GM23338 (cell line): ENCODE measurements at regions not wholly inside any gene's neighbourhood (a gene's known extent, or its start where the extent isn't known, plus 50 kb on each side); places are given as distances from the start of the nearest gene placed in this dataset.

Source experiments
- CREB1 ChIP-seq: fragments of 250-450 bp; sonication (Bioruptor Pico); IDR thresholded peaks from 2 replicates; pipeline ENCODE4 v1.5.0; 2020; ENCODE audit warnings: low read depth, mild to moderate bottlenecking, moderate library complexity
- EZH2 ChIP-seq: fragments of 200-600 bp; sonication (generic); IDR thresholded peaks from one replicate; pipeline ENCODE4 v1.8.0; 2017; ENCODE audit warnings: antibody characterized with exemption, mild to moderate bottlenecking, low read depth; ENCODE audit not compliant: unreplicated experiment
- POLR2AphosphoS5 ChIP-seq: IDR thresholded peaks from 2 replicates; pipeline ENCODE4 v1.6.1; 2016; ENCODE audit warnings: antibody characterized with exemption, low read depth
- ZNF331 ChIP-seq: fragments of 250-450 bp; sonication (Bioruptor Pico); IDR thresholded peaks from 2 replicates; pipeline ENCODE4 v1.5.0; 2020; ENCODE audit warnings: low read depth, mild to moderate bottlenecking, moderate library complexity
- TF ChIP-seq, protein P1 (sequence below), 2 experiments: fragments of 200-600 bp in 1 of 2; sonication (generic) in 1 of 2; conservative IDR thresholded peaks; 2 replicates each; pipeline versions ENCODE4 v1.5.1 to v1.6.1; 2016 to 2017; ENCODE audit warnings: antibody characterized with exemption in 2 of 2, low read depth in 2 of 2, mild to moderate bottlenecking in 2 of 2, moderate library complexity in 1 of 2

DNA sequence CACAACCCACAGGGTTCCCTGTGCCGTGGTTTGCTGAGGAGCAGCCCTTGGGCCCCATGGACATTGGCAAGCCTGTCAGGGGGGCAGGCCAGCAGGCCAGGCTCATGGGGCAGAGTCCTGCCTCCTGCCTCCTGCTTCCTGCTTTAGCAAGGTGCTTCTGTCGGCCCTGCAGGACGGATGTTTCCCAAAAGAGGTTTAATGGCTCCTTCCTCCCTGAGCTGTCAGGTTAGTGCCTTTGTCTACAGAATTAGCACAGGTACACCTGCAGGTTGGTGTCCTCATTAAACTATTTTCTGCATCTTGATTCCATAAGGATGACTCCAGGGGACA lies 152.3 kb downstream of the TTC32 start:
- TF ChIP-seq ZNF331 (CRISPR knock-in tag) = no peak
- TF ChIP-seq, protein P1, sequence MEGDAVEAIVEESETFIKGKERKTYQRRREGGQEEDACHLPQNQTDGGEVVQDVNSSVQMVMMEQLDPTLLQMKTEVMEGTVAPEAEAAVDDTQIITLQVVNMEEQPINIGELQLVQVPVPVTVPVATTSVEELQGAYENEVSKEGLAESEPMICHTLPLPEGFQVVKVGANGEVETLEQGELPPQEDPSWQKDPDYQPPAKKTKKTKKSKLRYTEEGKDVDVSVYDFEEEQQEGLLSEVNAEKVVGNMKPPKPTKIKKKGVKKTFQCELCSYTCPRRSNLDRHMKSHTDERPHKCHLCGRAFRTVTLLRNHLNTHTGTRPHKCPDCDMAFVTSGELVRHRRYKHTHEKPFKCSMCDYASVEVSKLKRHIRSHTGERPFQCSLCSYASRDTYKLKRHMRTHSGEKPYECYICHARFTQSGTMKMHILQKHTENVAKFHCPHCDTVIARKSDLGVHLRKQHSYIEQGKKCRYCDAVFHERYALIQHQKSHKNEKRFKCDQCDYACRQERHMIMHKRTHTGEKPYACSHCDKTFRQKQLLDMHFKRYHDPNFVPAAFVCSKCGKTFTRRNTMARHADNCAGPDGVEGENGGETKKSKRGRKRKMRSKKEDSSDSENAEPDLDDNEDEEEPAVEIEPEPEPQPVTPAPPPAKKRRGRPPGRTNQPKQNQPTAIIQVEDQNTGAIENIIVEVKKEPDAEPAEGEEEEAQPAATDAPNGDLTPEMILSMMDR (conservative IDR thresholded peaks at IDR 0.05; ENCODE audit: low read depth in 2 of 2) = no peak
- TF ChIP-seq EZH2 = no peak
- no peak for TF ChIP-seq CREB1 (CRISPR knock-in tag)
- TF ChIP-seq POLR2AphosphoS5 = no peak
